GM19467 (cell line): ENCODE measurements at regions not wholly inside any gene's neighbourhood (a gene's known extent, or its start where the extent isn't known, plus 50 kb on each side); places are given as distances from the start of the nearest gene placed in this dataset.

Experiments used
- ATAC-seq: cut with Tn5 transposase; IDR thresholded peaks from one replicate; pipeline ENCODE4 v1.9.1; 2021; ENCODE audit warnings: mild to moderate bottlenecking, moderate library complexity; ENCODE audit not compliant: unreplicated experiment

GRCh38 chr1:239676522-239677273 lies 290.3 kb downstream of the CHRM3 start:
- ATAC-seq: no peak

GRCh38 chr1:239677362-239677761 lies 291.0 kb downstream of the CHRM3 start:
- no peak for ATAC-seq

GRCh38 chr1:239678181-239678580 lies 291.8 kb downstream of the CHRM3 start:
- ATAC-seq: no peak

- ATAC-seq: no peak
Measured at GRCh38 chr1:239682046-239682445, 295.7 kb downstream of the CHRM3 start.

- no peak for ATAC-seq
Measured at GRCh38 chr1:239682960-239683359, 296.6 kb downstream of the CHRM3 start.

GRCh38 chr1:239686386-239686785 lies 300.0 kb downstream of the CHRM3 start:
- ATAC-seq: no peak

GRCh38 chr1:239696317-239696716 lies 309.9 kb downstream of the CHRM3 start:
- no peak for ATAC-seq

- no peak for ATAC-seq
Measured at GRCh38 chr1:239700667-239701066, 314.3 kb downstream of the CHRM3 start.

- no peak for ATAC-seq
Measured at GRCh38 chr1:239703075-239703474, 316.7 kb downstream of the CHRM3 start.

- no peak for ATAC-seq
Measured at GRCh38 chr1:239706245-239706892, 320.0 kb downstream of the CHRM3 start.

- no peak for ATAC-seq
Measured at GRCh38 chr1:239707615-239708014, 321.2 kb downstream of the CHRM3 start.

GRCh38 chr1:239708622-239709021 lies 322.3 kb downstream of the CHRM3 start:
- no peak for ATAC-seq

- ATAC-seq: no peak
Measured at GRCh38 chr1:239711768-239712167, 325.4 kb downstream of the CHRM3 start.

- no peak for ATAC-seq
Measured at GRCh38 chr1:239717097-239717917, 330.9 kb downstream of the CHRM3 start.

- no peak for ATAC-seq
Measured at GRCh38 chr1:239717918-239718184, 331.5 kb downstream of the CHRM3 start.

GRCh38 chr1:239718571-239718970 lies 332.2 kb downstream of the CHRM3 start:
- no peak for ATAC-seq

GRCh38 chr1:239718997-239719628 lies 332.7 kb downstream of the CHRM3 start:
- ATAC-seq: no peak

- ATAC-seq: no peak
Measured at GRCh38 chr1:239719642-239720258, 333.4 kb downstream of the CHRM3 start.

- no peak for ATAC-seq
Measured at GRCh38 chr1:239722035-239722434, 335.7 kb downstream of the CHRM3 start.

- ATAC-seq: no peak
Measured at GRCh38 chr1:239723776-239724367, 337.5 kb downstream of the CHRM3 start.

GRCh38 chr1:239725371-239725770 lies 339.0 kb downstream of the CHRM3 start:
- ATAC-seq: no peak
